WTC11 (cell line): ENCODE measurements at regions not wholly inside any gene's neighbourhood (a gene's known extent, or its start where the extent isn't known, plus 50 kb on each side); places are given as distances from the start of the nearest gene placed in this dataset.

Experiments
- ATAC-seq: fragments of 200-7000 bp; cut with Tn5 transposase; 2 replicates; pipeline ENCODE4 v1.10.0; 2021; ENCODE audit warnings: mild to moderate bottlenecking, moderate library complexity
- CTCF ChIA-PET: fragments of 300-600 bp; sonication (Branson Sonifier 250); formaldehyde crosslinking; loops from one replicate; lab custom pipeline; 2021; ENCODE audit warnings: antibody characterized with exemption; lab: Charles Lee
- POLR2A ChIA-PET: fragments of 350-600 bp; sonication (Branson Sonifier 250); formaldehyde crosslinking; loops from one replicate; lab custom pipeline; 2021; ENCODE audit warnings: antibody characterized with exemption; lab: Charles Lee
- DNase-seq: peaks from one replicate; pipeline ENCODE4 v3.0.0; 2021; ENCODE audit warnings: low spot score
- H3K27ac Mint-ChIP-seq: 2 replicates; pipeline ENCODE4 v1.8.0; 2021; ENCODE audit warnings: mixed read lengths
- H3K27me3 Mint-ChIP-seq: 2 replicates; pipeline ENCODE4 v1.8.0; 2021; ENCODE audit warnings: low read depth, mild to moderate bottlenecking, moderate library complexity, mixed read lengths
- H3K36me3 Mint-ChIP-seq: 2 replicates; pipeline ENCODE4 v1.8.0; 2021; ENCODE audit warnings: mixed read lengths
- H3K4me1 Mint-ChIP-seq: 2 replicates; pipeline ENCODE4 v1.8.0; 2022; ENCODE audit warnings: mixed read lengths
- H3K4me3 Mint-ChIP-seq: 2 replicates; pipeline ENCODE4 v1.8.0; 2021; ENCODE audit warnings: mild to moderate bottlenecking, moderate library complexity, mixed read lengths
- H3K9me3 Mint-ChIP-seq: 2 replicates; pipeline ENCODE4 v1.8.0; 2021; ENCODE audit warnings: mixed read lengths
- AFF4 ChIP-seq: sonication (generic); formaldehyde crosslinking; IDR thresholded peaks from 2 replicates; pipeline ENCODE4 v1.8.1; 2023; ENCODE audit warnings: mild to moderate bottlenecking, missing genetic modification reagents, borderline replicate concordance
- E2F5 ChIP-seq: sonication (generic); formaldehyde crosslinking; IDR thresholded peaks from 2 replicates; pipeline ENCODE4 v1.8.1; 2022; ENCODE audit warnings: mild to moderate bottlenecking, moderate library complexity, missing genetic modification reagents
- EMX1 ChIP-seq: fragments of 250-450 bp; sonication (Bioruptor Pico); IDR thresholded peaks from 2 replicates; pipeline ENCODE4 v1.8.0; 2021; ENCODE audit warnings: mild to moderate bottlenecking
- FOXP1 ChIP-seq: sonication (generic); formaldehyde crosslinking; IDR thresholded peaks from 2 replicates; pipeline ENCODE4 v1.8.0; 2022; ENCODE audit warnings: missing genetic modification reagents, mild to moderate bottlenecking, moderate library complexity, borderline replicate concordance
- GTF2I ChIP-seq: fragments of 250-450 bp; sonication (Bioruptor Pico); conservative IDR thresholded peaks from 2 replicates; pipeline ENCODE4 v1.4.0; 2021; ENCODE audit warnings: mild to moderate bottlenecking
- MXD4 ChIP-seq: fragments of 250-450 bp; sonication (Bioruptor Pico); IDR thresholded peaks from 2 replicates; pipeline ENCODE4 v1.8.0; 2021; ENCODE audit warnings: mild to moderate bottlenecking, moderate library complexity, borderline replicate concordance
- MYBL2 ChIP-seq: sonication (generic); formaldehyde crosslinking; IDR thresholded peaks from 2 replicates; pipeline ENCODE4 v1.8.1; 2023; ENCODE audit warnings: mild to moderate bottlenecking, moderate library complexity, missing genetic modification reagents
- NR1H2 ChIP-seq: sonication (generic); formaldehyde crosslinking; IDR thresholded peaks from 2 replicates; pipeline ENCODE4 v1.9.0; 2021; ENCODE audit warnings: mild to moderate bottlenecking, moderate library complexity, missing genetic modification reagents
- NR3C1 ChIP-seq: sonication (generic); formaldehyde crosslinking; conservative IDR thresholded peaks from 2 replicates; pipeline ENCODE4 v1.8.1; 2023; ENCODE audit warnings: low read depth, mild to moderate bottlenecking, missing genetic modification reagents
- RELA ChIP-seq: sonication (generic); formaldehyde crosslinking; IDR thresholded peaks from 2 replicates; pipeline ENCODE4 v1.8.1; 2022; ENCODE audit warnings: missing genetic modification reagents, mild to moderate bottlenecking, borderline replicate concordance
- RORB ChIP-seq: fragments of 250-450 bp; sonication (Bioruptor Pico); IDR thresholded peaks from 2 replicates; pipeline ENCODE4 v1.9.0; 2021; ENCODE audit warnings: mild to moderate bottlenecking
- SP1 ChIP-seq: sonication (generic); formaldehyde crosslinking; conservative IDR thresholded peaks from 2 replicates; pipeline ENCODE4 v1.8.1; 2022; ENCODE audit warnings: missing genetic modification reagents
- USF2 ChIP-seq: sonication (generic); formaldehyde crosslinking; IDR thresholded peaks from 2 replicates; pipeline ENCODE4 v1.8.1; 2023; ENCODE audit warnings: mild to moderate bottlenecking, missing genetic modification reagents, moderate library complexity
- ZNF263 ChIP-seq: sonication (generic); formaldehyde crosslinking; IDR thresholded peaks from 2 replicates; pipeline ENCODE4 v1.8.1; 2022; ENCODE audit warnings: low read depth, mild to moderate bottlenecking, moderate library complexity, missing genetic modification reagents
- ZNF317 ChIP-seq: sonication (generic); formaldehyde crosslinking; IDR thresholded peaks from 2 replicates; pipeline ENCODE4 v1.8.1; 2023; ENCODE audit warnings: low read depth, mild to moderate bottlenecking, moderate library complexity, missing genetic modification reagents, borderline replicate concordance
- ZNF396 ChIP-seq: fragments of 250-450 bp; sonication (Bioruptor Pico); IDR thresholded peaks from 2 replicates; pipeline ENCODE4 v1.8.0; 2021; ENCODE audit warnings: mild to moderate bottlenecking, moderate library complexity, borderline replicate concordance
- TF ChIP-seq, protein P1 (sequence below): fragments of 250-450 bp; sonication (Bioruptor Pico); IDR thresholded peaks from 2 replicates; pipeline ENCODE4 v1.9.0; 2021; ENCODE audit warnings: mild to moderate bottlenecking, borderline replicate concordance
- TF ChIP-seq, protein P2 (sequence below): sonication (generic); formaldehyde crosslinking; IDR thresholded peaks from 2 replicates; pipeline ENCODE4 v1.8.0; 2022; ENCODE audit warnings: mild to moderate bottlenecking, missing genetic modification reagents
- TF ChIP-seq, protein P3 (sequence below): sonication (generic); formaldehyde crosslinking; IDR thresholded peaks from 2 replicates; pipeline ENCODE4 v1.8.0; 2022; ENCODE audit warnings: mild to moderate bottlenecking, missing genetic modification reagents
- TF ChIP-seq, protein P4 (sequence below): sonication (generic); formaldehyde crosslinking; conservative IDR thresholded peaks from 2 replicates; pipeline ENCODE4 v1.8.1; 2023; ENCODE audit warnings: mild to moderate bottlenecking, low read depth, missing genetic modification reagents, moderate library complexity

- TF ChIP-seq MXD4 (no peak), RELA (CRISPR knock-in tag) (no peak)
Measured at GRCh38 chr22:22086501-22087158, 104.0 kb upstream of the TOP3B start (continued).

DNA sequence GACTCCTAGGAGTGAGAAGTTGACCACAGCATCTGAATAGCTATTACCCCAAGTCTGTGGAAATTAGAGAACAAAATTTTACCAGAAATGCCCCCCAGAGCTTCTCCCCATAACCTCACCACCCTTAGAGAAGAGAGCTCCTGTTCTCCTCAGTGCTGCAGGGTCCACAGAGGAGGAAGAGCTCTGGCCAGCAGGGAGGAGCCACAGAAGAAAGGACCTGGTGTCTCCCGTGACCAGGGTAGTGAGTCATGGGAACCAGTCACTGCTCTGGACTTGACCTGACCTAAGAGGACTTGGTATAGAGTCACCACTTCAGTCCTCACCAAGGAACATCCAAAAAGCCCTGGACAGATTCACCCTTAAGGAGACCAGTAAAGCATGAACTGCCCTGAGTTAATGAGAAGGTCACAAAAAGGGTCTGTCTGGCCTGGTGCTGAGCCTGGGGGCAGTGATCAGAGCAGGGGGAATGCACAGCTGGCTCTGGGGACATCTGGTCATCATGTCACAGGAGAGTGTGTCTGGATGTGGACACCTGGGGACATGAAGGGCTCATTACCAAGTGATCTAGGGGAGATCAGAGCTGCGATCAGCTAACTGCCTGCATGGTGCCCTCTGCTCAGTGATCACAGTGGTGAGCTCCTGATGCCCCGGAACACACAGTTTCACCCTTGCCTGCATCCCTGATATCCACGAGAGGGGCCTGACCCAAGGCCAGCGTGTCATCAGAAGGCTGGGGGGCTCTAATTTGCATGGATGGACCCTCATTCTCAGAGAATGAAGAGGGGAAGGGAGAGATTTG, 103.3 kb upstream of the TOP3B start:
- H3K4me3 Mint-ChIP-seq, result no peak overlapping the region
- no peak overlapping the region for H3K27ac Mint-ChIP-seq
- H3K36me3 Mint-ChIP-seq, result no peaks in the 10 kb centered on the region
- peaks cover 100% of the 10 kb centered on the region for H3K27me3 Mint-ChIP-seq
- DNase-seq, result no peak
- no peak for ATAC-seq
- H3K4me1 Mint-ChIP-seq, result no peaks in the 10 kb centered on the region
- POLR2A ChIA-PET, result no interaction called here
- TF ChIP-seq RELA (CRISPR knock-in tag) (no peak), ZNF317 (no peak), RORB (CRISPR knock-in tag) (no peak), AFF4 (CRISPR knock-in tag) (no peak), ZNF263 (CRISPR knock-in tag) (no peak), GTF2I (CRISPR knock-in tag) (no peak), EMX1 (CRISPR knock-in tag) (no peak), E2F5 (CRISPR knock-in tag) (no peak), SP1 (CRISPR knock-in tag) (no peak), NR1H2 (CRISPR knock-in tag) (no peak), USF2 (CRISPR knock-in tag) (no peak), MXD4 (no peak), MYBL2 (no peak), FOXP1 (CRISPR knock-in tag) (no peak), NR3C1 (CRISPR knock-in tag) (no peak), ZNF396 (no peak)
- TF ChIP-seq, protein P1, sequence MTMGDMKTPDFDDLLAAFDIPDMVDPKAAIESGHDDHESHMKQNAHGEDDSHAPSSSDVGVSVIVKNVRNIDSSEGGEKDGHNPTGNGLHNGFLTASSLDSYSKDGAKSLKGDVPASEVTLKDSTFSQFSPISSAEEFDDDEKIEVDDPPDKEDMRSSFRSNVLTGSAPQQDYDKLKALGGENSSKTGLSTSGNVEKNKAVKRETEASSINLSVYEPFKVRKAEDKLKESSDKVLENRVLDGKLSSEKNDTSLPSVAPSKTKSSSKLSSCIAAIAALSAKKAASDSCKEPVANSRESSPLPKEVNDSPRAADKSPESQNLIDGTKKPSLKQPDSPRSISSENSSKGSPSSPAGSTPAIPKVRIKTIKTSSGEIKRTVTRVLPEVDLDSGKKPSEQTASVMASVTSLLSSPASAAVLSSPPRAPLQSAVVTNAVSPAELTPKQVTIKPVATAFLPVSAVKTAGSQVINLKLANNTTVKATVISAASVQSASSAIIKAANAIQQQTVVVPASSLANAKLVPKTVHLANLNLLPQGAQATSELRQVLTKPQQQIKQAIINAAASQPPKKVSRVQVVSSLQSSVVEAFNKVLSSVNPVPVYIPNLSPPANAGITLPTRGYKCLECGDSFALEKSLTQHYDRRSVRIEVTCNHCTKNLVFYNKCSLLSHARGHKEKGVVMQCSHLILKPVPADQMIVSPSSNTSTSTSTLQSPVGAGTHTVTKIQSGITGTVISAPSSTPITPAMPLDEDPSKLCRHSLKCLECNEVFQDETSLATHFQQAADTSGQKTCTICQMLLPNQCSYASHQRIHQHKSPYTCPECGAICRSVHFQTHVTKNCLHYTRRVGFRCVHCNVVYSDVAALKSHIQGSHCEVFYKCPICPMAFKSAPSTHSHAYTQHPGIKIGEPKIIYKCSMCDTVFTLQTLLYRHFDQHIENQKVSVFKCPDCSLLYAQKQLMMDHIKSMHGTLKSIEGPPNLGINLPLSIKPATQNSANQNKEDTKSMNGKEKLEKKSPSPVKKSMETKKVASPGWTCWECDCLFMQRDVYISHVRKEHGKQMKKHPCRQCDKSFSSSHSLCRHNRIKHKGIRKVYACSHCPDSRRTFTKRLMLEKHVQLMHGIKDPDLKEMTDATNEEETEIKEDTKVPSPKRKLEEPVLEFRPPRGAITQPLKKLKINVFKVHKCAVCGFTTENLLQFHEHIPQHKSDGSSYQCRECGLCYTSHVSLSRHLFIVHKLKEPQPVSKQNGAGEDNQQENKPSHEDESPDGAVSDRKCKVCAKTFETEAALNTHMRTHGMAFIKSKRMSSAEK (CRISPR knock-in tag), result no peak
- TF ChIP-seq, protein P2, sequence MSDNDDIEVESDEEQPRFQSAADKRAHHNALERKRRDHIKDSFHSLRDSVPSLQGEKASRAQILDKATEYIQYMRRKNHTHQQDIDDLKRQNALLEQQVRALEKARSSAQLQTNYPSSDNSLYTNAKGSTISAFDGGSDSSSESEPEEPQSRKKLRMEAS, result no peak
- TF ChIP-seq, protein P3, sequence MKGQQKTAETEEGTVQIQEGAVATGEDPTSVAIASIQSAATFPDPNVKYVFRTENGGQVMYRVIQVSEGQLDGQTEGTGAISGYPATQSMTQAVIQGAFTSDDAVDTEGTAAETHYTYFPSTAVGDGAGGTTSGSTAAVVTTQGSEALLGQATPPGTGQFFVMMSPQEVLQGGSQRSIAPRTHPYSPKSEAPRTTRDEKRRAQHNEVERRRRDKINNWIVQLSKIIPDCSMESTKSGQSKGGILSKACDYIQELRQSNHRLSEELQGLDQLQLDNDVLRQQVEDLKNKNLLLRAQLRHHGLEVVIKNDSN (CRISPR knock-in tag), result no peak
- TF ChIP-seq, protein P4, sequence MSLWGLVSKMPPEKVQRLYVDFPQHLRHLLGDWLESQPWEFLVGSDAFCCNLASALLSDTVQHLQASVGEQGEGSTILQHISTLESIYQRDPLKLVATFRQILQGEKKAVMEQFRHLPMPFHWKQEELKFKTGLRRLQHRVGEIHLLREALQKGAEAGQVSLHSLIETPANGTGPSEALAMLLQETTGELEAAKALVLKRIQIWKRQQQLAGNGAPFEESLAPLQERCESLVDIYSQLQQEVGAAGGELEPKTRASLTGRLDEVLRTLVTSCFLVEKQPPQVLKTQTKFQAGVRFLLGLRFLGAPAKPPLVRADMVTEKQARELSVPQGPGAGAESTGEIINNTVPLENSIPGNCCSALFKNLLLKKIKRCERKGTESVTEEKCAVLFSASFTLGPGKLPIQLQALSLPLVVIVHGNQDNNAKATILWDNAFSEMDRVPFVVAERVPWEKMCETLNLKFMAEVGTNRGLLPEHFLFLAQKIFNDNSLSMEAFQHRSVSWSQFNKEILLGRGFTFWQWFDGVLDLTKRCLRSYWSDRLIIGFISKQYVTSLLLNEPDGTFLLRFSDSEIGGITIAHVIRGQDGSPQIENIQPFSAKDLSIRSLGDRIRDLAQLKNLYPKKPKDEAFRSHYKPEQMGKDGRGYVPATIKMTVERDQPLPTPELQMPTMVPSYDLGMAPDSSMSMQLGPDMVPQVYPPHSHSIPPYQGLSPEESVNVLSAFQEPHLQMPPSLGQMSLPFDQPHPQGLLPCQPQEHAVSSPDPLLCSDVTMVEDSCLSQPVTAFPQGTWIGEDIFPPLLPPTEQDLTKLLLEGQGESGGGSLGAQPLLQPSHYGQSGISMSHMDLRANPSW (CRISPR knock-in tag), result no peak
- TF ChIP-seq, all 79 proteins: peak for 0
- H3K9me3 Mint-ChIP-seq, result no peaks in the 10 kb centered on the region
- CTCF ChIA-PET, result interaction anchor here (1.5 to 2.1 kb wide), 3 partner anchors 14 to 55 kb away, joined by 4 to 8 read pairs (median 8); no protein-coding TSS in a partner anchor
